ENCODE measurements at regions not wholly inside any gene's neighbourhood (a gene's known extent, or its start where the extent isn't known, plus 50 kb on each side); places are given as distances from the start of the nearest gene placed in this dataset.
A peak's percentile ranks its signal among the peaks of the same experiment; 100 is the strongest.
"Not testable (repeated sequence)": the region's sequence is repeated elsewhere in the genome, so short reads cannot be mapped to it uniquely, and the experiment has no call there.

- CTCF ChIA-PET: no interaction called here
- H3K27me3 Mint-ChIP-seq (ENCODE audit: low read depth): peaks cover 10% of the 10 kb centered on the region
Observed at GRCh38 chr7:3138997-3139396, 95.3 kb upstream of the CARD11 start.

GRCh38 chr7:3140834-3141233, 97.2 kb upstream of the CARD11 start:
- H3K4me3 Mint-ChIP-seq: no peak overlapping the region
- no peaks in the 10 kb centered on the region for H3K4me1 Mint-ChIP-seq (ENCODE audit: low read depth)
- H3K27me3 Mint-ChIP-seq (ENCODE audit: low read depth): peaks cover 4% of the 10 kb centered on the region
- CTCF ChIA-PET: no interaction called here
- H3K27ac Mint-ChIP-seq: no peak overlapping the region
- no peak for DNase-seq
- POLR2A ChIA-PET: no interaction called here
- H3K9me3 Mint-ChIP-seq (ENCODE audit: insufficient read depth): no peaks in the 10 kb centered on the region
- ATAC-seq: no peak
- no peaks in the 10 kb centered on the region for H3K36me3 Mint-ChIP-seq (ENCODE audit: low read depth)

More at GRCh38 chr7:3138997-3139396, 95.3 kb upstream of the CARD11 start:
- POLR2A ChIA-PET: no interaction called here
- Mint-ChIP-seq H3K36me3 (ENCODE audit: low read depth) (no peaks in the 10 kb centered on the region), H3K4me3 (no peak overlapping the region), H3K4me1 (ENCODE audit: low read depth) (no peaks in the 10 kb centered on the region), H3K27ac (no peak overlapping the region), H3K9me3 (ENCODE audit: insufficient read depth) (no peaks in the 10 kb centered on the region)
- ATAC-seq: no peak
- DNase-seq: no peak

GRCh38 chr7:3141326-3141725, 97.7 kb upstream of the CARD11 start:
- Mint-ChIP-seq H3K36me3 (ENCODE audit: low read depth) (no peaks in the 10 kb centered on the region), H3K9me3 (ENCODE audit: insufficient read depth) (no peaks in the 10 kb centered on the region), H3K4me1 (ENCODE audit: low read depth) (no peaks in the 10 kb centered on the region), H3K27me3 (ENCODE audit: low read depth) (peaks cover under 1% of the 10 kb centered on the region), H3K4me3 (no peak overlapping the region), H3K27ac (no peak overlapping the region)
- DNase-seq: no peak
- CTCF ChIA-PET: no interaction called here
- POLR2A ChIA-PET: no interaction called here
- no peak for ATAC-seq

GRCh38 chr7:3143869-3144775, 100.5 kb upstream of the CARD11 start:
- Mint-ChIP-seq H3K4me3 (no peak overlapping the region), H3K36me3 (ENCODE audit: low read depth) (no peaks in the 10 kb centered on the region)
- DNase-seq: no peak

GRCh38 chr7:3144776-3145125, 101.1 kb upstream of the CARD11 start:
- ATAC-seq; H3K27me3 Mint-ChIP-seq (ENCODE audit: low read depth); H3K9me3 Mint-ChIP-seq (ENCODE audit: insufficient read depth); H3K36me3 Mint-ChIP-seq (ENCODE audit: low read depth); POLR2A ChIA-PET; H3K27ac Mint-ChIP-seq; DNase-seq; H3K4me3 Mint-ChIP-seq: not testable (repeated sequence)
- CTCF ChIA-PET: interaction anchor here (0.8 to 1.6 kb wide), 3 partner anchors 12 to 279 kb away, joined by 3 to 5 read pairs (median 3); no protein-coding TSS in a partner anchor
- H3K4me1 Mint-ChIP-seq (ENCODE audit: low read depth): peaks cover 12% of the 10 kb centered on the region

More at GRCh38 chr7:3143869-3144775, 100.5 kb upstream of the CARD11 start:
- no peak for ATAC-seq
- Mint-ChIP-seq H3K27ac (no peak overlapping the region), H3K4me1 (ENCODE audit: low read depth) (peaks cover 7% of the 10 kb centered on the region), H3K27me3 (ENCODE audit: low read depth) (no peaks in the 10 kb centered on the region), H3K9me3 (ENCODE audit: insufficient read depth) (no peaks in the 10 kb centered on the region)
- POLR2A ChIA-PET: no interaction called here
- CTCF ChIA-PET: interaction anchor here (0.6 to 2.2 kb wide), 4 partner anchors 10 to 279 kb away, joined by 3 to 6 read pairs (median 3); no protein-coding TSS in a partner anchor

- no peak overlapping the region for H3K4me3 Mint-ChIP-seq
- ATAC-seq (no peak), DNase-seq (no peak)
- no peak overlapping the region for H3K27ac Mint-ChIP-seq
- POLR2A ChIA-PET: interaction anchor here (0.5 to 0.6 kb wide), 2 partner anchors 53 to 587 kb away, joined by 3 read pairs; no protein-coding TSS in a partner anchor
- H3K36me3 Mint-ChIP-seq (ENCODE audit: low read depth): no peaks in the 10 kb centered on the region
- CTCF ChIA-PET: interaction anchor here (1.0 to 2.1 kb wide), 7 partner anchors 8 to 282 kb away, joined by 3 to 10 read pairs (median 4); no protein-coding TSS in a partner anchor
- H3K4me1 Mint-ChIP-seq (ENCODE audit: low read depth): peaks cover 18% of the 10 kb centered on the region
- no peaks in the 10 kb centered on the region for H3K9me3 Mint-ChIP-seq (ENCODE audit: insufficient read depth)
- H3K27me3 Mint-ChIP-seq (ENCODE audit: low read depth): no peaks in the 10 kb centered on the region
Observed at GRCh38 chr7:3146571-3147226, 103.0 kb upstream of the CARD11 start.

GRCh38 chr7:3148471-3148870, 104.8 kb upstream of the CARD11 start:
- ATAC-seq; H3K27me3 Mint-ChIP-seq (ENCODE audit: low read depth); DNase-seq; H3K27ac Mint-ChIP-seq; POLR2A ChIA-PET; H3K36me3 Mint-ChIP-seq (ENCODE audit: low read depth); H3K4me3 Mint-ChIP-seq; H3K9me3 Mint-ChIP-seq (ENCODE audit: insufficient read depth): not testable (repeated sequence)
- CTCF ChIA-PET: interaction anchor here (1.2 kb wide), 1 partner anchor 30 kb away, joined by 3 read pairs; no protein-coding TSS in a partner anchor
- peaks cover 19% of the 10 kb centered on the region for H3K4me1 Mint-ChIP-seq (ENCODE audit: low read depth)

- H3K4me3 Mint-ChIP-seq: no peak overlapping the region
- DNase-seq: no peak
- ATAC-seq: no peak
- H3K36me3 Mint-ChIP-seq (ENCODE audit: low read depth): no peaks in the 10 kb centered on the region
- H3K4me1 Mint-ChIP-seq (ENCODE audit: low read depth): peaks cover 29% of the 10 kb centered on the region
- peak overlapping the region; percentile 44 for H3K27ac Mint-ChIP-seq
- ChIA-PET CTCF (interaction anchor here (1.0 to 1.7 kb wide), 3 partner anchors 31 to 84 kb away, joined by 3 to 8 read pairs (median 3); no protein-coding TSS in a partner anchor), POLR2A (no interaction called here)
- H3K27me3 Mint-ChIP-seq (ENCODE audit: low read depth): no peaks in the 10 kb centered on the region
- no peaks in the 10 kb centered on the region for H3K9me3 Mint-ChIP-seq (ENCODE audit: insufficient read depth)
Observed at GRCh38 chr7:3149231-3149995, 105.7 kb upstream of the CARD11 start.

GRCh38 chr7:3150027-3150426, 106.4 kb upstream of the CARD11 start:
- CTCF ChIA-PET: interaction anchor here (1.0 to 1.7 kb wide), 2 partner anchors 61 to 84 kb away, joined by 3 to 8 read pairs; no protein-coding TSS in a partner anchor
- H3K4me3 Mint-ChIP-seq: no peak overlapping the region

GRCh38 chr7:3151784-3152183, 108.1 kb upstream of the CARD11 start:
- H3K4me1 Mint-ChIP-seq (ENCODE audit: low read depth): peaks cover 32% of the 10 kb centered on the region
- ATAC-seq (no peak), DNase-seq (no peak)
- CTCF ChIA-PET: interaction anchor here (0.6 to 1.9 kb wide), 4 partner anchors 86 to 287 kb away, joined by 3 to 12 read pairs (median 8); no protein-coding TSS in a partner anchor
- POLR2A ChIA-PET: no interaction called here
- no peaks in the 10 kb centered on the region for H3K9me3 Mint-ChIP-seq (ENCODE audit: insufficient read depth)
- peaks cover 4% of the 10 kb centered on the region for H3K27me3 Mint-ChIP-seq (ENCODE audit: low read depth)
- no peak overlapping the region for H3K27ac Mint-ChIP-seq
- no peaks in the 10 kb centered on the region for H3K36me3 Mint-ChIP-seq (ENCODE audit: low read depth)
- H3K4me3 Mint-ChIP-seq: no peak overlapping the region

More at GRCh38 chr7:3150027-3150426, 106.4 kb upstream of the CARD11 start:
- H3K4me1 Mint-ChIP-seq (ENCODE audit: low read depth): peaks cover 35% of the 10 kb centered on the region
- no peaks in the 10 kb centered on the region for H3K9me3 Mint-ChIP-seq (ENCODE audit: insufficient read depth)
- DNase-seq (no peak), ATAC-seq (no peak)
- POLR2A ChIA-PET: no interaction called here
- peaks cover 2% of the 10 kb centered on the region for H3K27me3 Mint-ChIP-seq (ENCODE audit: low read depth)
- peak overlapping the region; percentile 44 for H3K27ac Mint-ChIP-seq
- no peaks in the 10 kb centered on the region for H3K36me3 Mint-ChIP-seq (ENCODE audit: low read depth)

- no peak overlapping the region for H3K4me3 Mint-ChIP-seq
- peaks cover 6% of the 10 kb centered on the region for H3K27me3 Mint-ChIP-seq (ENCODE audit: low read depth)
- no peaks in the 10 kb centered on the region for H3K9me3 Mint-ChIP-seq (ENCODE audit: insufficient read depth)
- peaks cover 32% of the 10 kb centered on the region for H3K4me1 Mint-ChIP-seq (ENCODE audit: low read depth)
- no peak for ATAC-seq
- ChIA-PET POLR2A (no interaction called here), CTCF (interaction anchor here (1.5 kb wide), 1 partner anchor 87 kb away, joined by 7 read pairs; no protein-coding TSS in a partner anchor)
- H3K36me3 Mint-ChIP-seq (ENCODE audit: low read depth): no peaks in the 10 kb centered on the region
- DNase-seq: no peak
- no peak overlapping the region for H3K27ac Mint-ChIP-seq
Observed at GRCh38 chr7:3152714-3153113, 109.0 kb upstream of the CARD11 start.

Data from activated CD8-positive, alpha-beta T cell treated with anti-CD3 and anti-CD28 coated beads, Interleukin-2, amount 10 ng/mL, durations not matched to agents 7 days and 5 days (primary cell).